Panc1 (cell line): ENCODE measurements at regions not wholly inside any gene's neighbourhood (a gene's known extent, or its start where the extent isn't known, plus 50 kb on each side); places are given as distances from the start of the nearest gene placed in this dataset.

Experiments
- ATAC-seq: fragments of 200-7000 bp; cut with Tn5 transposase; 2 replicates; pipeline ENCODE4 v1.9.1; 2020; ENCODE audit warnings: mild to moderate bottlenecking, moderate library complexity
- BruUV-seq: library from RNA; stranded (reverse); fragments of 400-500 nt; replicated peaks from 2 replicates; lab custom pipeline; 2021; lab: Mats Ljungman, UMichigan
- CTCF ChIA-PET: fragments of 300-600 bp; sonication (Branson Sonifier 250); formaldehyde crosslinking; loops from one replicate; lab custom pipeline; 2022; ENCODE audit warnings: antibody characterized with exemption; lab: Charles Lee
- POLR2A ChIA-PET: fragments of 300-600 bp; sonication (Branson Sonifier 250); formaldehyde crosslinking; loops from one replicate; lab custom pipeline; 2022; ENCODE audit warnings: antibody characterized with exemption; lab: Charles Lee
- DNase-seq: peaks from one replicate; pipeline ENCODE4 v3.0.0-alpha.2; 2010; ENCODE audit warnings: low read depth, low spot score
- H3K27ac ChIP-seq: 2 replicates; pipeline ENCODE4 v1.5.1; 2011; ENCODE audit warnings: mild to moderate bottlenecking, low read length, inconsistent platforms
- H3K27me3 ChIP-seq: fragments of 200-500 bp; sonication (Bioruptor generic); 2 replicates; pipeline ENCODE4 v1.6.0; 2014; ENCODE audit warnings: low read length, inconsistent platforms; ENCODE audit not compliant: control insufficient read depth, insufficient read depth
- H3K36me3 ChIP-seq: fragments of 200-500 bp; sonication (Bioruptor generic); 2 replicates; pipeline ENCODE4 v1.5.1; 2014; ENCODE audit warnings: inconsistent platforms, mild to moderate bottlenecking, low read length, moderate library complexity; ENCODE audit not compliant: control insufficient read depth, insufficient read depth
- H3K4me1 ChIP-seq: 2 replicates; pipeline ENCODE4 v1.5.1; 2011; ENCODE audit warnings: inconsistent platforms, mild to moderate bottlenecking, low read length, moderate library complexity; ENCODE audit not compliant: control insufficient read depth, insufficient read depth
- H3K4me3 ChIP-seq, 2 experiments: 2 replicates each; pipeline ENCODE4 v1.5.1; 2011 to 2012; ENCODE audit warnings: low read depth in 2 of 2, low read length in 2 of 2, mild to moderate bottlenecking in 2 of 2, inconsistent platforms in 1 of 2, moderate library complexity in 1 of 2
- H3K9me3 ChIP-seq: fragments of 200-500 bp; sonication (Bioruptor generic); 2 replicates; pipeline ENCODE4 v1.5.1; 2014; ENCODE audit warnings: low read depth, mild to moderate bottlenecking, inconsistent platforms, low read length, moderate library complexity; ENCODE audit not compliant: control insufficient read depth, insufficient read depth
- POLR2AphosphoS5 ChIP-seq: IDR thresholded peaks from 2 replicates; pipeline ENCODE4 v1.6.1; 2012; ENCODE audit warnings: mild to moderate bottlenecking, low read depth, low read length, moderate library complexity
- SIN3A ChIP-seq: IDR thresholded peaks from 2 replicates; pipeline ENCODE4 v1.6.1; 2012; ENCODE audit warnings: low read depth, mild to moderate bottlenecking, low read length, moderate library complexity, borderline replicate concordance; ENCODE audit not compliant: insufficient read depth
- TCF7L2 ChIP-seq: IDR thresholded peaks from 2 replicates; pipeline ENCODE4 v1.6.1; 2011; ENCODE audit warnings: mild to moderate bottlenecking, low read depth, low read length, inconsistent platforms
- in situ Hi-C: cut with HindIII; loops from 2 replicates; pipeline ENCODE4 v1.10.0; 2016; ENCODE audit warnings: low sequenced_read_pairs, low pct_unique_long_range_greater_than_20kb
- intact Hi-C: fragments of 100-400 bp; cut with micrococcal nuclease; formaldehyde crosslinking; loops from one replicate; pipeline ENCODE4 v1.10.0; 2022; ENCODE audit not compliant: unreplicated experiment
- TF ChIP-seq, protein P1 (sequence below), 2 experiments: IDR thresholded peaks; 2 replicates each; pipeline ENCODE4 v1.6.1; 2011 to 2012; ENCODE audit warnings: low read depth in 2 of 2, control low read depth in 1 of 2, low read length in 1 of 2, mild to moderate bottlenecking in 1 of 2, moderate library complexity in 1 of 2; ENCODE audit not compliant: insufficient read depth in 1 of 2
- TF ChIP-seq, protein P2 (sequence below): fragments of 450-650 bp; IDR thresholded peaks from 2 replicates; pipeline ENCODE4 v1.5.1; 2017; ENCODE audit warnings: mild to moderate bottlenecking

DNA sequence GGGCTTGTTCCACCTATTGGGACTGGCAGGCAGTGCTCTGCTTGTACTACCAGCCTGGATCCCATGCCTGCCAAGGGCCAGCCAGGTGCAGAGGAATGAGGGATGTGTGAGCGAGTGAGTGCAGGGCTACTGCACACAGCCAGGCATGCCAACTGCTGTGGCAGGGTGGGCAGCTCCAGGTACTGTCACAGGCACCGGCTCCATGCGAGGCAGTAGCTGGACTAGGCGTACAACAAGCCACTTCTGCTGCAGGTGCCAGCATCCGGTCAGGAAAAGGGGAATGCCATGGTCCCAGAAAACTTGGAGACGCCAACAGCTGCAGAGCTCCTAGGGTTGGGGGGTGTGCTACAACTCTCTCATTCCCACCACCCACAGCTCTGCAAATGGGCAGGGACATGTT lies 1356.7 kb downstream of the SI start:
- intact Hi-C loops: no loop called here
- Histone ChIP-seq H3K4me1 (no peaks in the 10 kb centered on the region), H3K4me3 (no peak overlapping the region), H3K27ac (no peak overlapping the region), H3K9me3 (no peaks in the 10 kb centered on the region), H3K36me3 (no peaks in the 10 kb centered on the region), H3K27me3 (no peaks in the 10 kb centered on the region)
- in situ Hi-C loops: no loop called here
- BruUV-seq: no TSS peak
- ChIA-PET POLR2A (no interaction called here), CTCF (no interaction called here)
- TF ChIP-seq, protein P1, sequence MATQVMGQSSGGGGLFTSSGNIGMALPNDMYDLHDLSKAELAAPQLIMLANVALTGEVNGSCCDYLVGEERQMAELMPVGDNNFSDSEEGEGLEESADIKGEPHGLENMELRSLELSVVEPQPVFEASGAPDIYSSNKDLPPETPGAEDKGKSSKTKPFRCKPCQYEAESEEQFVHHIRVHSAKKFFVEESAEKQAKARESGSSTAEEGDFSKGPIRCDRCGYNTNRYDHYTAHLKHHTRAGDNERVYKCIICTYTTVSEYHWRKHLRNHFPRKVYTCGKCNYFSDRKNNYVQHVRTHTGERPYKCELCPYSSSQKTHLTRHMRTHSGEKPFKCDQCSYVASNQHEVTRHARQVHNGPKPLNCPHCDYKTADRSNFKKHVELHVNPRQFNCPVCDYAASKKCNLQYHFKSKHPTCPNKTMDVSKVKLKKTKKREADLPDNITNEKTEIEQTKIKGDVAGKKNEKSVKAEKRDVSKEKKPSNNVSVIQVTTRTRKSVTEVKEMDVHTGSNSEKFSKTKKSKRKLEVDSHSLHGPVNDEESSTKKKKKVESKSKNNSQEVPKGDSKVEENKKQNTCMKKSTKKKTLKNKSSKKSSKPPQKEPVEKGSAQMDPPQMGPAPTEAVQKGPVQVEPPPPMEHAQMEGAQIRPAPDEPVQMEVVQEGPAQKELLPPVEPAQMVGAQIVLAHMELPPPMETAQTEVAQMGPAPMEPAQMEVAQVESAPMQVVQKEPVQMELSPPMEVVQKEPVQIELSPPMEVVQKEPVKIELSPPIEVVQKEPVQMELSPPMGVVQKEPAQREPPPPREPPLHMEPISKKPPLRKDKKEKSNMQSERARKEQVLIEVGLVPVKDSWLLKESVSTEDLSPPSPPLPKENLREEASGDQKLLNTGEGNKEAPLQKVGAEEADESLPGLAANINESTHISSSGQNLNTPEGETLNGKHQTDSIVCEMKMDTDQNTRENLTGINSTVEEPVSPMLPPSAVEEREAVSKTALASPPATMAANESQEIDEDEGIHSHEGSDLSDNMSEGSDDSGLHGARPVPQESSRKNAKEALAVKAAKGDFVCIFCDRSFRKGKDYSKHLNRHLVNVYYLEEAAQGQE (IDR thresholded peaks at IDR 0.05; ENCODE audit: insufficient read depth in 1 of 2, low read depth in 2 of 2, low read length in 1 of 2): no peak
- TF ChIP-seq, protein P2, sequence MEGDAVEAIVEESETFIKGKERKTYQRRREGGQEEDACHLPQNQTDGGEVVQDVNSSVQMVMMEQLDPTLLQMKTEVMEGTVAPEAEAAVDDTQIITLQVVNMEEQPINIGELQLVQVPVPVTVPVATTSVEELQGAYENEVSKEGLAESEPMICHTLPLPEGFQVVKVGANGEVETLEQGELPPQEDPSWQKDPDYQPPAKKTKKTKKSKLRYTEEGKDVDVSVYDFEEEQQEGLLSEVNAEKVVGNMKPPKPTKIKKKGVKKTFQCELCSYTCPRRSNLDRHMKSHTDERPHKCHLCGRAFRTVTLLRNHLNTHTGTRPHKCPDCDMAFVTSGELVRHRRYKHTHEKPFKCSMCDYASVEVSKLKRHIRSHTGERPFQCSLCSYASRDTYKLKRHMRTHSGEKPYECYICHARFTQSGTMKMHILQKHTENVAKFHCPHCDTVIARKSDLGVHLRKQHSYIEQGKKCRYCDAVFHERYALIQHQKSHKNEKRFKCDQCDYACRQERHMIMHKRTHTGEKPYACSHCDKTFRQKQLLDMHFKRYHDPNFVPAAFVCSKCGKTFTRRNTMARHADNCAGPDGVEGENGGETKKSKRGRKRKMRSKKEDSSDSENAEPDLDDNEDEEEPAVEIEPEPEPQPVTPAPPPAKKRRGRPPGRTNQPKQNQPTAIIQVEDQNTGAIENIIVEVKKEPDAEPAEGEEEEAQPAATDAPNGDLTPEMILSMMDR: no peak
- TF ChIP-seq POLR2AphosphoS5 (no peak), SIN3A (no peak), TCF7L2 (no peak)
- no peak for DNase-seq
- no peak for ATAC-seq

- no TSS peak for BruUV-seq
- Histone ChIP-seq H3K27me3 (no peaks in the 10 kb centered on the region), H3K4me1 (no peaks in the 10 kb centered on the region), H3K9me3 (no peaks in the 10 kb centered on the region), H3K27ac (no peak overlapping the region), H3K36me3 (no peaks in the 10 kb centered on the region), H3K4me3 (no peak overlapping the region)
- intact Hi-C loops (no loop called here), in situ Hi-C loops (no loop called here)
- CTCF ChIA-PET: no interaction called here
- TF ChIP-seq, protein P1 (IDR thresholded peaks at IDR 0.05; ENCODE audit: insufficient read depth in 1 of 2, low read depth in 2 of 2, low read length in 1 of 2): no peak
- no peak for TF ChIP-seq TCF7L2
- TF ChIP-seq, protein P2: no peak
- TF ChIP-seq SIN3A: no peak
- no peak for TF ChIP-seq POLR2AphosphoS5
- POLR2A ChIA-PET: no interaction called here
- ATAC-seq (no peak), DNase-seq (no peak)
These were observed 1360.9 kb downstream of the SI start for GRCh38 chr3:163717377-163717776.
